HEK293 (cell line): ENCODE measurements at regions not wholly inside any gene's neighbourhood (a gene's known extent, or its start where the extent isn't known, plus 50 kb on each side); places are given as distances from the start of the nearest gene placed in this dataset.

Experiments used
- CTCF ChIA-PET: fragments of 350-600 bp; formaldehyde crosslinking; extraction: SDS; loops from one replicate; lab custom pipeline; 2021; ENCODE audit warnings: antibody characterized with exemption; lab: Yijun Ruan, JAX
- POLR2A ChIA-PET: fragments of 300-600 bp; formaldehyde crosslinking; extraction: SDS; loops from one replicate; lab custom pipeline; 2020; ENCODE audit warnings: antibody characterized with exemption, inconsistent platforms; lab: Yijun Ruan, JAX
- H3K27ac ChIP-seq: fragments of 200-500 bp; sonication (Bioruptor generic); 2 replicates; pipeline ENCODE4 v1.5.1; 2014; ENCODE audit warnings: low read depth, low read length, control low read depth, inconsistent platforms; ENCODE audit errors: extremely low read depth
- H3K36me3 ChIP-seq, 2 experiments: fragments of 200-500 bp in 1 of 2; sonication (Bioruptor generic) in 1 of 2; 1 replicate in 1 of 2; 2 replicates in 1 of 2; pipeline ENCODE4 v1.5.1; 2014 to 2017; ENCODE audit warnings: inconsistent platforms in 2 of 2, low read length in 2 of 2; ENCODE audit not compliant: control insufficient read depth in 2 of 2, insufficient read depth in 1 of 2
- H3K4me1 ChIP-seq: fragments of 200-500 bp; sonication (Bioruptor generic); 2 replicates; pipeline ENCODE4 v1.5.1; 2014; ENCODE audit warnings: mild to moderate bottlenecking, low read length, inconsistent platforms; ENCODE audit not compliant: control insufficient read depth, insufficient read depth
- H3K4me3 ChIP-seq: 2 replicates; pipeline ENCODE4 v1.5.1; 2011; ENCODE audit warnings: low read depth, mild to moderate bottlenecking, control low read depth, low read length, moderate library complexity
- H3K9me3 ChIP-seq: fragments of 200-500 bp; sonication (Bioruptor generic); 2 replicates; pipeline ENCODE4 v1.5.1; 2014; ENCODE audit warnings: low read depth, low read length, inconsistent platforms; ENCODE audit not compliant: control insufficient read depth, insufficient read depth
- MYNN ChIP-seq: fragments of 450-650 bp; formaldehyde crosslinking; IDR thresholded peaks from 2 replicates; pipeline ENCODE4 v1.5.1; 2016; ENCODE audit warnings: missing biosample characterization, missing genetic modification characterization, borderline replicate concordance
- MZF1 ChIP-seq: fragments of 450-650 bp; formaldehyde crosslinking; IDR thresholded peaks from 2 replicates; pipeline ENCODE4 v1.5.1; 2017; ENCODE audit warnings: missing biosample characterization, missing genetic modification characterization, borderline replicate concordance
- ZBTB17 ChIP-seq: fragments of 450-650 bp; formaldehyde crosslinking; IDR thresholded peaks from 2 replicates; pipeline ENCODE4 v1.5.1; 2016; ENCODE audit warnings: missing biosample characterization, missing genetic modification characterization
- ZFP69B ChIP-seq: fragments of 450-650 bp; formaldehyde crosslinking; IDR thresholded peaks from 2 replicates; pipeline ENCODE4 v1.5.1; 2016; ENCODE audit warnings: missing biosample characterization, missing genetic modification characterization
- ZNF211 ChIP-seq: fragments of 450-650 bp; formaldehyde crosslinking; IDR thresholded peaks from 2 replicates; pipeline ENCODE4 v1.5.1; 2016; ENCODE audit warnings: low read depth, missing biosample characterization, missing genetic modification characterization
- ZNF248 ChIP-seq: fragments of 450-650 bp; formaldehyde crosslinking; IDR thresholded peaks from 2 replicates; pipeline ENCODE4 v1.5.1; 2017; ENCODE audit warnings: missing biosample characterization, missing genetic modification characterization
- ZNF302 ChIP-seq: fragments of 450-650 bp; formaldehyde crosslinking; IDR thresholded peaks from 2 replicates; pipeline ENCODE4 v1.5.1; 2016; ENCODE audit warnings: missing biosample characterization, missing genetic modification characterization, low read depth
- ZNF335 ChIP-seq: fragments of 450-650 bp; formaldehyde crosslinking; conservative IDR thresholded peaks from 2 replicates; pipeline ENCODE4 v1.5.1; 2016; ENCODE audit warnings: missing biosample characterization, missing genetic modification characterization
- ZNF433 ChIP-seq: fragments of 450-650 bp; formaldehyde crosslinking; IDR thresholded peaks from 2 replicates; pipeline ENCODE4 v1.5.1; 2016; ENCODE audit warnings: missing biosample characterization, missing genetic modification characterization, low read depth
- ZNF707 ChIP-seq: fragments of 450-650 bp; formaldehyde crosslinking; IDR thresholded peaks from 2 replicates; pipeline ENCODE4 v1.5.1; 2016; ENCODE audit warnings: missing biosample characterization, missing genetic modification characterization
- TF ChIP-seq, protein P1 (sequence below): fragments of 450-650 bp; formaldehyde crosslinking; conservative IDR thresholded peaks from 2 replicates; pipeline ENCODE4 v1.5.1; 2016; ENCODE audit warnings: low read depth, missing biosample characterization, missing genetic modification characterization
- TF ChIP-seq, protein P2 (sequence below): fragments of 450-650 bp; formaldehyde crosslinking; IDR thresholded peaks from 2 replicates; pipeline ENCODE4 v1.5.1; 2016; ENCODE audit warnings: missing biosample characterization, missing genetic modification characterization, low read depth
- TF ChIP-seq, protein P3 (sequence below): fragments of 450-650 bp; formaldehyde crosslinking; IDR thresholded peaks from 2 replicates; pipeline ENCODE4 v1.5.1; 2016; ENCODE audit warnings: missing biosample characterization, missing genetic modification characterization
- TF ChIP-seq, protein P4 (sequence below): fragments of 450-650 bp; formaldehyde crosslinking; IDR thresholded peaks from 2 replicates; pipeline ENCODE4 v1.5.1; 2016; ENCODE audit warnings: missing biosample characterization, missing genetic modification characterization, borderline replicate concordance

DNA sequence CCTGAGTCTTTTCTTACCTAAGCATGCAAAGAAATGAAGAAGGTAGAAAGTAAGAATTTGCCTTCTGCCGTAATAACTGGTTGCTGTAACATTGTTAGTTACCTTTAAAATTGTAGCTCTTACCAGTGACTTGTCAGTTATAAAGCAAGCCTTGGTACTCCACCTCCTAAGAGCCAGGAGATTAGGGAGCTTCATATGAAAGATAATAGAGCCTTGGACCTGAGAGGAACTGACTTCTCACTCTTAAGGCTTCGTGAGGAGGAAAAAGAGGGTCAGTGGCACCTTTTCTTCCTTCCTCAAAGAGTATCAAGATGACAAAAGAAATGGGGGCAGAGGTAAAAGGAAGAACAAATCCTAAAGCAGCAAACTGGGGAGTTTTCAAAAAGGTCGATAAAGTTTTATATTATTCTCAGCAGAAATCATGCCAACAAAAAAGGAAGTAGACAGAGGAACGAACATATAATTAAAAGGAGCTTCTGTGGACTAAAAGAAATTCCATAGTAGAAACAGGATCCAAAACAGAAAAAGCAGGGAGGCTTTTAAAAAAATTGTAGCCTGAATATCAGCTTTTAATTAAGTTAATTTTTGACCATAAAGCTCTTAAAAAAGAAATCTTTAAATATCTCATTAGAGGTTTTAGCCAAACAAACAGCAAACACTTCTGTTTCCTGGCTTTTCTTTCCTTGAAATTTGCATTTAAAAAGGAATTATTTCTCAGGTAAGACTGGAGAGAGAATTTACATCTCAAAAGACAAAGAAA, 847.1 kb upstream of the ALCAM start (continued):
- no peak for TF ChIP-seq ZNF248 (tag by site-specific recombination)
- TF ChIP-seq MZF1 (tag by site-specific recombination): no peak
- TF ChIP-seq ZBTB17: no peak
- TF ChIP-seq MYNN: no peak
- no peak for TF ChIP-seq ZNF707
- TF ChIP-seq, protein P1, sequence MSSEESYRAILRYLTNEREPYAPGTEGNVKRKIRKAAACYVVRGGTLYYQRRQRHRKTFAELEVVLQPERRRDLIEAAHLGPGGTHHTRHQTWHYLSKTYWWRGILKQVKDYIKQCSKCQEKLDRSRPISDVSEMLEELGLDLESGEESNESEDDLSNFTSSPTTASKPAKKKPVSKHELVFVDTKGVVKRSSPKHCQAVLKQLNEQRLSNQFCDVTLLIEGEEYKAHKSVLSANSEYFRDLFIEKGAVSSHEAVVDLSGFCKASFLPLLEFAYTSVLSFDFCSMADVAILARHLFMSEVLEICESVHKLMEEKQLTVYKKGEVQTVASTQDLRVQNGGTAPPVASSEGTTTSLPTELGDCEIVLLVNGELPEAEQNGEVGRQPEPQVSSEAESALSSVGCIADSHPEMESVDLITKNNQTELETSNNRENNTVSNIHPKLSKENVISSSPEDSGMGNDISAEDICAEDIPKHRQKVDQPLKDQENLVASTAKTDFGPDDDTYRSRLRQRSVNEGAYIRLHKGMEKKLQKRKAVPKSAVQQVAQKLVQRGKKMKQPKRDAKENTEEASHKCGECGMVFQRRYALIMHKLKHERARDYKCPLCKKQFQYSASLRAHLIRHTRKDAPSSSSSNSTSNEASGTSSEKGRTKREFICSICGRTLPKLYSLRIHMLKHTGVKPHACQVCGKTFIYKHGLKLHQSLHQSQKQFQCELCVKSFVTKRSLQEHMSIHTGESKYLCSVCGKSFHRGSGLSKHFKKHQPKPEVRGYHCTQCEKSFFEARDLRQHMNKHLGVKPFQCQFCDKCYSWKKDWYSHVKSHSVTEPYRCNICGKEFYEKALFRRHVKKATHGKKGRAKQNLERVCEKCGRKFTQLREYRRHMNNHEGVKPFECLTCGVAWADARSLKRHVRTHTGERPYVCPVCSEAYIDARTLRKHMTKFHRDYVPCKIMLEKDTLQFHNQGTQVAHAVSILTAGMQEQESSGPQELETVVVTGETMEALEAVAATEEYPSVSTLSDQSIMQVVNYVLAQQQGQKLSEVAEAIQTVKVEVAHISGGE (tag by site-specific recombination): no peak
- TF ChIP-seq, protein P2, sequence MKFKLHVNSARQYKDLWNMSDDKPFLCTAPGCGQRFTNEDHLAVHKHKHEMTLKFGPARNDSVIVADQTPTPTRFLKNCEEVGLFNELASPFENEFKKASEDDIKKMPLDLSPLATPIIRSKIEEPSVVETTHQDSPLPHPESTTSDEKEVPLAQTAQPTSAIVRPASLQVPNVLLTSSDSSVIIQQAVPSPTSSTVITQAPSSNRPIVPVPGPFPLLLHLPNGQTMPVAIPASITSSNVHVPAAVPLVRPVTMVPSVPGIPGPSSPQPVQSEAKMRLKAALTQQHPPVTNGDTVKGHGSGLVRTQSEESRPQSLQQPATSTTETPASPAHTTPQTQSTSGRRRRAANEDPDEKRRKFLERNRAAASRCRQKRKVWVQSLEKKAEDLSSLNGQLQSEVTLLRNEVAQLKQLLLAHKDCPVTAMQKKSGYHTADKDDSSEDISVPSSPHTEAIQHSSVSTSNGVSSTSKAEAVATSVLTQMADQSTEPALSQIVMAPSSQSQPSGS (tag by site-specific recombination): no peak

DNA sequence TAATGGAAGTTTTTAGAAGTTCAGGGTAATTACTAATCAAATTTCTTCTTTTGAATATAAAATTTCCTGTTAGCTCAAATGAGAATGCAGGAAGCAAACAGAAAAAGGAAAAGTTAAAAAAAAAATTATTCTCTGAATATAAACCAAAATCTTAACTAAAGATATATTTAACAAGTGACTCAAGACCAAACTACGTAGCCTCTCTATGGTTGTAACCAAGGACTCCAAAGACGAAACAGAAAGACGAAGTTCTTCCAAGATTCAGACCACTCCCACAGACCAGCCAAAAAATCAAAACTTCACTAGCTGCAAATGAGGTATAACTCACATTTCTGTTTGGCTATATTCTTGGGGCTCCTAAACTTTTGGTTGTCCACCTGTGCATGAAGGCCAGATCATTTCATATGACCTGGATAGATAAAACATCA, 846.5 kb upstream of the ALCAM start:
- CTCF ChIA-PET: no interaction called here
- Histone ChIP-seq H3K27ac (no peak overlapping the region), H3K36me3 (no peaks in the 10 kb centered on the region)
- TF ChIP-seq ZNF211 (tag by site-specific recombination): no peak
- no peak for TF ChIP-seq ZNF335
- no peak for TF ChIP-seq ZNF302 (tag by site-specific recombination)
- TF ChIP-seq, protein P3, sequence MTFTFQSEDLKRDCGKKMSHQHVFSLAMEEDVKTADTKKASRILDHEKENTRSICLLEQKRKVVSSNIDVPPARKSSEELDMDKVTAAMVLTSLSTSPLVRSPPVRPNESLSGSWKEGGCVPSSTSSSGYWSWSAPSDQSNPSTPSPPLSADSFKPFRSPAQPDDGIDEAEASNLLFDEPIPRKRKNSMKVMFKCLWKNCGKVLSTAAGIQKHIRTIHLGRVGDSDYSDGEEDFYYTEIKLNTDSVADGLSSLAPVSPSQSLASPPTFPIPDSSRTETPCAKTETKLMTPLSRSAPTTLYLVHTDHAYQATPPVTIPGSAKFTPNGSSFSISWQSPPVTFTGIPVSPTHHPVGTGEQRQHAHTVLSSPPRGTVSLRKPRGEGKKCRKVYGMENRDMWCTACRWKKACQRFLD (tag by site-specific recombination): no peak
- TF ChIP-seq, protein P4, sequence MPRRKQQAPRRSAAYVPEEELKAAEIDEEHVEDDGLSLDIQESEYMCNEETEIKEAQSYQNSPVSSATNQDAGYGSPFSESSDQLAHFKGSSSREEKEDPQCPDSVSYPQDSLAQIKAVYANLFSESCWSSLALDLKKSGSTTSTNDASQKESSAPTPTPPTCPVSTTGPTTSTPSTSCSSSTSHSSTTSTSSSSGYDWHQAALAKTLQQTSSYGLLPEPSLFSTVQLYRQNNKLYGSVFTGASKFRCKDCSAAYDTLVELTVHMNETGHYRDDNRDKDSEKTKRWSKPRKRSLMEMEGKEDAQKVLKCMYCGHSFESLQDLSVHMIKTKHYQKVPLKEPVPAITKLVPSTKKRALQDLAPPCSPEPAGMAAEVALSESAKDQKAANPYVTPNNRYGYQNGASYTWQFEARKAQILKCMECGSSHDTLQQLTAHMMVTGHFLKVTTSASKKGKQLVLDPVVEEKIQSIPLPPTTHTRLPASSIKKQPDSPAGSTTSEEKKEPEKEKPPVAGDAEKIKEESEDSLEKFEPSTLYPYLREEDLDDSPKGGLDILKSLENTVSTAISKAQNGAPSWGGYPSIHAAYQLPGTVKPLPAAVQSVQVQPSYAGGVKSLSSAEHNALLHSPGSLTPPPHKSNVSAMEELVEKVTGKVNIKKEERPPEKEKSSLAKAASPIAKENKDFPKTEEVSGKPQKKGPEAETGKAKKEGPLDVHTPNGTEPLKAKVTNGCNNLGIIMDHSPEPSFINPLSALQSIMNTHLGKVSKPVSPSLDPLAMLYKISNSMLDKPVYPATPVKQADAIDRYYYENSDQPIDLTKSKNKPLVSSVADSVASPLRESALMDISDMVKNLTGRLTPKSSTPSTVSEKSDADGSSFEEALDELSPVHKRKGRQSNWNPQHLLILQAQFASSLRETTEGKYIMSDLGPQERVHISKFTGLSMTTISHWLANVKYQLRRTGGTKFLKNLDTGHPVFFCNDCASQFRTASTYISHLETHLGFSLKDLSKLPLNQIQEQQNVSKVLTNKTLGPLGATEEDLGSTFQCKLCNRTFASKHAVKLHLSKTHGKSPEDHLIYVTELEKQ: no peak
- TF ChIP-seq, protein P1 (tag by site-specific recombination): no peak
- TF ChIP-seq ZNF433 (tag by site-specific recombination): no peak
- TF ChIP-seq ZFP69B (tag by site-specific recombination): no peak
- TF ChIP-seq, all 188 proteins: peak for 0
- POLR2A ChIA-PET: no interaction called here
- no peak overlapping the region for H3K4me3 ChIP-seq
- no peaks in the 10 kb centered on the region for H3K9me3 ChIP-seq
- H3K4me1 ChIP-seq: no peaks in the 10 kb centered on the region
